Coronary artery (tissue), 2 donors: ENCODE measurements at regions not wholly inside any gene's neighbourhood (a gene's known extent, or its start where the extent isn't known, plus 50 kb on each side); places are given as distances from the start of the nearest gene placed in this dataset.

Source experiments
- DNase-seq: peaks from one replicate; pipeline ENCODE4 v3.0.0-alpha.2; 2017; ENCODE audit warnings: low spot score
- H3K27ac ChIP-seq, 2 donors: fragments of 200-600 bp; sonication (generic); one replicate each; pipeline ENCODE4 v1.5.1; 2016 to 2019
- H3K4me3 ChIP-seq: fragments of 200-600 bp; sonication (generic); 2 replicates; pipeline ENCODE4 v1.5.1; 2016; ENCODE audit warnings: mild to moderate bottlenecking, moderate library complexity
- CTCF ChIP-seq: fragments of 200-600 bp; sonication (generic); IDR thresholded peaks from one replicate; pipeline ENCODE4 v1.5.1; 2019; ENCODE audit warnings: antibody characterized with exemption

DNA sequence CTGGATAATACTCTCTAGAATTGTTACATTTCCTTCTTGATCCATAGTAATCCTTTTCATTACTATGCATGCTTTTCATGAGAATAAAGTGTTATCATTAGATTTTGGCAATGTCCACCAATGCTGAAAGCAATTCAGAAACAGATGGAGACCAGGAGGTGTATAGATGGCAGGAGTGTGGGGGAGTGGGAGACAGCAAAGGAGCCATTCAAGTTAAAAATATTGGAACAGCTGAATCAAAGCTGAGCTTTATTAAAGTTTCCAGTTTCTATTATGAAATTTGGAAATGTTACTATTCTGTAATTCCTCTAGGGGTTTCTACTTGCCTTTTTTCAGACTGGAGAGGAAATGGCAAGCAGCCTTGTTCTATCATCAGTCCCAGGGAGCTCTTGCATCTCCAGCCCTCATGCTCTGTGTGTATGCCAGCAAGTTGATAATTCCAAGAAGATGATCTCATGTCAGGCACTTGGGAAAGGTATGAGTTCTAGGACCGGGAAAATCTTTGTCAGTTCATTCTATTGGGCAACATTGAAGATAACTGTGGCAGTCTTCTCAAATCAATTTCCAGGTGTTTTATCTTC lies 228.0 kb downstream of the CD109 start:
- DNase-seq, result no peak
- Histone ChIP-seq H3K27ac (no peak overlapping the region), H3K4me3 (no peak overlapping the region)
- TF ChIP-seq CTCF, result no peak

- no peak for TF ChIP-seq CTCF
- DNase-seq, result no peak
- H3K27ac ChIP-seq, result no peak overlapping the region
- H3K4me3 ChIP-seq, result no peak overlapping the region
These were observed 207.2 kb downstream of the CD109 start for GRCh38 chr6:73903155-73903554.

DNA sequence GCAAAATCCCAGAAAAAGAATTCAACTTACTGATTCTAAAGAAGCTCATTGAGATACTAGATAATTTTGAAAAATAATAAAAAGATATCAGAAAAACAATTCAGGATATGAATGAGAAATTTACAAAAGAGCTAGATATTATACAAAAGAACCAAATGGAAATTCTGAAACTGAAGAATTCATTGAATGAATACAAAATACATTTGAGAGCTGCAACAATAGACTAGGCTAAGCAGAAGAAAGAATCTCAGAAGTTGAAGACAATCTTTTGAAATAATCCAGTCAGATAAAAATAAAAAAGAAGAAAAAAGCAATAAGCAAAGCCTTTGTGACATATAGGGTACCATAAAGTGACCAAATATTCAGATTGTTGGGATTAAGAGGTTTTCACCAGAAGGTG lies 206.0 kb downstream of the CD109 start:
- Histone ChIP-seq H3K4me3 (no peak overlapping the region), H3K27ac (no peak overlapping the region)
- TF ChIP-seq CTCF, result no peak
- DNase-seq, result no peak

GRCh38 chr6:73901311-73901710 lies 205.3 kb downstream of the CD109 start:
- TF ChIP-seq CTCF, result no peak
- Histone ChIP-seq H3K27ac (no peak overlapping the region), H3K4me3 (no peak overlapping the region)
- DNase-seq, result no peak

DNA sequence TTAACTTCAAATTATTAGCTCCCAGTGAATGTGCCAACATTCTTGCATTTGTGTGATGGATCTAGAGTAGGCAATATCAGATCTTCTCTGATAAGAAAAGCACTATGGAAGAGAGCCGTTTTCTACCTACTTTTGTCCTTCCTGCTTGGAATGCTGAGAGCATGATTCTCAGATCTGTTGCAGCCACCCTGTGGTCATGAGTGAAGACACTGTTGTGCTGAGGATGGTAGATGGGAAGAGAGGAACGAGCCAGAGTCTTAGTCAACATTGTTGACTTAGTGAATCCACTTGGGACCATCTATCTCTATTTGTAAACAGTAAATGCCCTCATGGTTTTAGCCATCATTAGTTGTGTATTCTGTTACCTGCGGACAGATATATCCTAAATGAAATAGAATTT lies 202.6 kb downstream of the CD109 start:
- no peak for DNase-seq
- no peak overlapping the region for H3K27ac ChIP-seq
- no peak for TF ChIP-seq CTCF
- no peak overlapping the region for H3K4me3 ChIP-seq

DNA sequence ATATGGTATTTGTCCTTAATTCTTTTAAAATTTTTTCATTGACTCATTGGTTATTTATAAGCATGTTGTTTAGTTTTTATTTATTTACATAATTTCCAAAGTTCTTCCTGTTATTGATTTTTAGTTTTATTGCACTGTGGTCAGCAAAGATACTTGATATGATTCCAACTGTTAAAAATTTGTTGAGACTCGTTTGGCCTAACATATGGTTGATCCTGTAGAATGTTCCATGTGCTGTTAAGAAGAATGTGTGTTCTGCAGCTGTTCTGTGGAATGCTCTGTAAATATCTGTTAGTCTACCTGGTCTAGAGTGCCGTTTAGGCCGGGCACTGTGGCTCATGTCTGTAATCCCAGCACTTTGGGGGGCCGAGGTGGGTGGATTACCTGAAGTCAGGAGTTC lies 197.7 kb downstream of the CD109 start:
- TF ChIP-seq CTCF, result no peak
- DNase-seq, result no peak

DNA sequence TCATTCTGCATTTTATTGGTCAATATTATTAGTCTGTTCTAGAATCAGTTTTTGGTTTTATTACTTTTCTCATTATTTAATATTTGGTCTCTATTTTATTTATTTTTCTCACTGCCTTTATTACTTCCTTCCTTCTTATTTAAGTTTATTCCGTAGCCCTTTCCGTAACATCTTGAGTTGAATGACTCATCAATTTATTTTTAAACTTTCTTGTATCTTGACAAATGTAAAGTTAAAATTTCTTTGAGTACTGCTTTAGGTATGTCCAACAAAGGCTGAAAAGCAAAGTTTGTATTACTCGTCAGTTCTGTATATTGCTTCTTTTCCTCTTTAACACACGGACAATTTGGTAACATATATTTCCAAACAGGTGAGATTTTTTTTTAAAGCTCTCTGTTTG lies 192.0 kb downstream of the CD109 start:
- no peak overlapping the region for H3K27ac ChIP-seq
- H3K4me3 ChIP-seq, result no peak overlapping the region
- DNase-seq, result no peak
- TF ChIP-seq CTCF, result no peak

More for the DNA sequence above, 197.7 kb downstream of the CD109 start:
- H3K27ac ChIP-seq, result no peak overlapping the region
- H3K4me3 ChIP-seq, result no peak overlapping the region
